GM23248 (cell line): ENCODE measurements at regions not wholly inside any gene's neighbourhood (a gene's known extent, or its start where the extent isn't known, plus 50 kb on each side); places are given as distances from the start of the nearest gene placed in this dataset.
A peak's percentile ranks its signal among the peaks of the same experiment; 100 is the strongest.

Source experiments
- DNase-seq: peaks from one replicate; pipeline ENCODE4 v3.0.0-alpha.2; 2015
- H2AFZ ChIP-seq: fragments of 200-600 bp; sonication (generic); 2 replicates; pipeline ENCODE4 v1.6.1; 2016; ENCODE audit warnings: antibody characterized with exemption
- H3F3A ChIP-seq: fragments of 200-600 bp; sonication (generic); 2 replicates; pipeline ENCODE4 v1.6.1; 2016; ENCODE audit warnings: mild to moderate bottlenecking, antibody characterized with exemption, mixed run types; ENCODE audit not compliant: insufficient read depth
- H3K27ac ChIP-seq: fragments of 200-600 bp; sonication (generic); 2 replicates; pipeline ENCODE4 v1.5.1; 2016; ENCODE audit warnings: mild to moderate bottlenecking
- H3K27me3 ChIP-seq: fragments of 200-600 bp; sonication (generic); replicated peaks from 2 replicates; pipeline ENCODE4 v1.6.1; 2016; ENCODE audit warnings: mild to moderate bottlenecking; ENCODE audit not compliant: insufficient read depth
- H3K36me3 ChIP-seq: fragments of 200-600 bp; sonication (generic); 2 replicates; pipeline ENCODE4 v1.6.1; 2016; ENCODE audit warnings: low read depth, mild to moderate bottlenecking
- H3K4me1 ChIP-seq: fragments of 200-600 bp; sonication (generic); 2 replicates; pipeline ENCODE4 v1.6.1; 2016; ENCODE audit warnings: mild to moderate bottlenecking; ENCODE audit not compliant: insufficient read depth
- H3K4me2 ChIP-seq: fragments of 200-600 bp; sonication (generic); one replicate; pipeline ENCODE4 v1.6.1; 2016; ENCODE audit warnings: mild to moderate bottlenecking; ENCODE audit not compliant: unreplicated experiment
- H3K4me3 ChIP-seq: fragments of 200-600 bp; sonication (generic); 2 replicates; pipeline ENCODE4 v1.5.1; 2016; ENCODE audit warnings: mild to moderate bottlenecking
- H3K79me2 ChIP-seq: fragments of 200-600 bp; sonication (generic); 2 replicates; pipeline ENCODE4 v1.6.1; 2016; ENCODE audit warnings: mild to moderate bottlenecking; ENCODE audit not compliant: insufficient read depth
- H3K9ac ChIP-seq: fragments of 200-600 bp; sonication (generic); 2 replicates; pipeline ENCODE4 v1.6.1; 2016; ENCODE audit warnings: mild to moderate bottlenecking
- H3K9me2 ChIP-seq: fragments of 200-600 bp; sonication (generic); 2 replicates; pipeline ENCODE4 v1.6.1; 2016; ENCODE audit warnings: mixed run types, mild to moderate bottlenecking, moderate library complexity; ENCODE audit not compliant: insufficient read depth
- H3K9me3 ChIP-seq: fragments of 200-600 bp; sonication (generic); one replicate; pipeline ENCODE4 v1.6.1; 2017; ENCODE audit warnings: low read depth
- H4K20me1 ChIP-seq: fragments of 200-600 bp; sonication (generic); 2 replicates; pipeline ENCODE4 v1.6.0; 2016; ENCODE audit not compliant: insufficient read depth
- EZH2 ChIP-seq: fragments of 200-600 bp; sonication (generic); IDR thresholded peaks from 2 replicates; pipeline ENCODE4 v1.6.1; 2018; ENCODE audit warnings: antibody characterized with exemption, mild to moderate bottlenecking; ENCODE audit not compliant: insufficient read depth, poor library complexity, severe bottlenecking
- EZH2phosphoT487 ChIP-seq: fragments of 200-600 bp; sonication (generic); IDR thresholded peaks from 2 replicates; pipeline ENCODE4 v1.6.1; 2018; ENCODE audit warnings: antibody characterized with exemption, moderate library complexity, mild to moderate bottlenecking, low read depth; ENCODE audit not compliant: insufficient read depth
- WGBS, 2 experiments: methylation state at CpG; one replicate each; pipeline ENCODE4 v1.1.6; 2015 to 2017; ENCODE audit warnings: low lambda C conversion rate in 2 of 2, low coverage in 1 of 2; ENCODE audit errors: missing lambda C conversion rate in 2 of 2; 5-methylcytosine and 5-hydroxymethylcytosine counted together
- in situ Hi-C: fragments of 300-500 bp; cut with MboI; formaldehyde crosslinking; loops from 2 replicates; pipeline ENCODE4 v1.15.0; 2020

GRCh38 chr14:87351007-87351406 lies 642.0 kb downstream of the GALC start:
- Histone ChIP-seq H3K4me1 (no peaks in the 10 kb centered on the region), H3K4me2 (no peak overlapping the region), H3K79me2 (no peaks in the 10 kb centered on the region), H3K9me3 (no peaks in the 10 kb centered on the region), H4K20me1 (no peaks in the 10 kb centered on the region), H3K36me3 (no peaks in the 10 kb centered on the region), H2AFZ (no peak overlapping the region), H3F3A (no peaks in the 10 kb centered on the region), H3K4me3 (no peak overlapping the region), H3K9ac (no peak overlapping the region), H3K9me2 (no peaks in the 10 kb centered on the region), H3K27ac (no peak overlapping the region), H3K27me3 (no peaks in the 10 kb centered on the region)
- no peak for DNase-seq
- in situ Hi-C loops: no loop called here
- 13 to 24% methylated on average over 7 of the region's 7 CpGs for WGBS, 2 experiments
- TF ChIP-seq EZH2 (no peak), EZH2phosphoT487 (no peak)

- 38 to 47% methylated on average over 3 of the region's 3 CpGs for WGBS, 2 experiments
- Histone ChIP-seq H3F3A (no peaks in the 10 kb centered on the region), H3K4me3 (no peak overlapping the region), H3K4me2 (no peak overlapping the region), H3K4me1 (no peaks in the 10 kb centered on the region), H3K9ac (no peak overlapping the region), H3K9me2 (no peaks in the 10 kb centered on the region), H3K79me2 (no peaks in the 10 kb centered on the region), H3K27me3 (no peaks in the 10 kb centered on the region), H4K20me1 (no peaks in the 10 kb centered on the region), H3K27ac (no peak overlapping the region), H3K36me3 (no peaks in the 10 kb centered on the region), H2AFZ (no peak overlapping the region), H3K9me3 (no peaks in the 10 kb centered on the region)
- no peak for TF ChIP-seq EZH2
- no peak for TF ChIP-seq EZH2phosphoT487
- no peak for DNase-seq
- in situ Hi-C loops: no loop called here
Observed at GRCh38 chr14:87349921-87350320, 643.1 kb downstream of the GALC start.

GRCh38 chr14:87343652-87344051 lies 649.3 kb downstream of the GALC start:
- no peak overlapping the region for H2AFZ ChIP-seq
- no peaks in the 10 kb centered on the region for H3K79me2 ChIP-seq
- H3K4me1 ChIP-seq: no peaks in the 10 kb centered on the region
- no peaks in the 10 kb centered on the region for H3K9me3 ChIP-seq
- no peaks in the 10 kb centered on the region for H3K9me2 ChIP-seq
- no peaks in the 10 kb centered on the region for H3K27me3 ChIP-seq
- H3K36me3 ChIP-seq: no peaks in the 10 kb centered on the region
- H3K4me2 ChIP-seq: no peak overlapping the region
- no peak overlapping the region for H3K27ac ChIP-seq
- no peak overlapping the region for H3K4me3 ChIP-seq
- no peak for TF ChIP-seq EZH2phosphoT487
- 73 to 76% methylated on average over 3 of the region's 3 CpGs for WGBS, 2 experiments
- no peaks in the 10 kb centered on the region for H4K20me1 ChIP-seq
- no peak for DNase-seq
- H3K9ac ChIP-seq: no peak overlapping the region
- in situ Hi-C loops: no loop called here
- no peaks in the 10 kb centered on the region for H3F3A ChIP-seq

GRCh38 chr14:87334997-87335685 lies 657.8 kb downstream of the GALC start:
- no peak overlapping the region for H3K4me2 ChIP-seq
- H3K36me3 ChIP-seq: no peaks in the 10 kb centered on the region
- H2AFZ ChIP-seq: no peak overlapping the region
- no peaks in the 10 kb centered on the region for H3K27me3 ChIP-seq
- H3K9me2 ChIP-seq: no peaks in the 10 kb centered on the region
- 33 to 34% methylated on average over 2 of the region's 2 CpGs for WGBS, 2 experiments
- no peaks in the 10 kb centered on the region for H3K9me3 ChIP-seq
- no peak overlapping the region for H3K4me3 ChIP-seq
- no peaks in the 10 kb centered on the region for H3K4me1 ChIP-seq
- TF ChIP-seq EZH2 (no peak), EZH2phosphoT487 (no peak)
- H3K9ac ChIP-seq: no peak overlapping the region
- H4K20me1 ChIP-seq: no peaks in the 10 kb centered on the region
- H3K27ac ChIP-seq: no peak overlapping the region
- H3F3A ChIP-seq: no peaks in the 10 kb centered on the region
- DNase-seq: peak; percentile 6
- no peaks in the 10 kb centered on the region for H3K79me2 ChIP-seq
- in situ Hi-C loops: no loop called here

- Histone ChIP-seq H3K4me3 (no peak overlapping the region), H3K4me2 (no peak overlapping the region), H3K9me2 (no peaks in the 10 kb centered on the region), H3K27ac (no peak overlapping the region), H3K79me2 (no peaks in the 10 kb centered on the region), H3F3A (no peaks in the 10 kb centered on the region), H3K27me3 (no peaks in the 10 kb centered on the region), H3K9me3 (no peaks in the 10 kb centered on the region), H3K4me1 (no peaks in the 10 kb centered on the region), H2AFZ (no peak overlapping the region), H3K9ac (no peak overlapping the region), H3K36me3 (no peaks in the 10 kb centered on the region), H4K20me1 (no peaks in the 10 kb centered on the region)
- 0% methylated on average over 2 of the region's 2 CpGs for WGBS, 2 experiments
- peak; percentile 50 for DNase-seq
- in situ Hi-C loops: no loop called here
- no peak for TF ChIP-seq EZH2
- no peak for TF ChIP-seq EZH2phosphoT487
Observed at GRCh38 chr14:87331991-87332390, 661.0 kb downstream of the GALC start.
